ENCODE measurements at regions not wholly inside any gene's neighbourhood (a gene's known extent, or its start where the extent isn't known, plus 50 kb on each side); places are given as distances from the start of the nearest gene placed in this dataset.
"Not testable (repeated sequence)": the region's sequence is repeated elsewhere in the genome, so short reads cannot be mapped to it uniquely, and the experiment has no call there.

DNA sequence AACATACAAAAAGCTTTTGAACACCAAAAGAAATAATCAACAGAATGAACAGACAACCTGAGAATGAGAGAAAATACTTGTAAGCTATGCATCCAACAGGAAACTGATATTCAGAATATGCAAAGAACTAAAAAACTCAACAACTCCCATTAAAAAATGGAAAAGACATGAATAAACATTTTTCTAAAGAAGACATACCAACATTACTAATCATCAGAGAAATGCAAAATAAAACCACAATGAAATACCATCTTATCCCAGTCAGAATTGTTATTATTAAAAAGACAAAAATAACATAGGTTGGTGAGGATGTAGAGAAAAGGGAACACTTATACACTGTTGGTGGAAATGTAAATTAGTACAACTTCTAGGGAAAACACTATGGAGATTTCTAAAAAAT is 1161.9 kb downstream of the PCDH19 start:
- Histone ChIP-seq H3K4me3 (ENCODE audit: low read depth, low read length) (no peak overlapping the region), H3K9me3 (ENCODE audit: control insufficient read depth, insufficient read depth, low read depth, low read length) (no peaks in the 10 kb centered on the region; the same call in 1 of the 2 replicates), H3K27ac (ENCODE audit: extremely low read depth, low read depth, low read length) (no peak overlapping the region), H3K36me3 (ENCODE audit: control insufficient read depth in 2 of 2, insufficient read depth in 1 of 2, low read length in 2 of 2) (no peaks in the 10 kb centered on the region), H3K4me1 (ENCODE audit: control insufficient read depth, insufficient read depth, low read length) (no peaks in the 10 kb centered on the region)
- POLR2A ChIA-PET, result no interaction called here
- no peak for TF ChIP-seq ZNF514 (tag by site-specific recombination; IDR thresholded peaks at IDR 0.05)
- TF ChIP-seq ZNF610 (tag by site-specific recombination; IDR thresholded peaks at IDR 0.05; ENCODE audit: borderline replicate concordance), result no peak
- TF ChIP-seq ZNF433 (tag by site-specific recombination; IDR thresholded peaks at IDR 0.05; ENCODE audit: low read depth), result no peak
- no peak for TF ChIP-seq ZNF112 (tag by site-specific recombination; IDR thresholded peaks at IDR 0.05)
- TF ChIP-seq, protein P1, sequence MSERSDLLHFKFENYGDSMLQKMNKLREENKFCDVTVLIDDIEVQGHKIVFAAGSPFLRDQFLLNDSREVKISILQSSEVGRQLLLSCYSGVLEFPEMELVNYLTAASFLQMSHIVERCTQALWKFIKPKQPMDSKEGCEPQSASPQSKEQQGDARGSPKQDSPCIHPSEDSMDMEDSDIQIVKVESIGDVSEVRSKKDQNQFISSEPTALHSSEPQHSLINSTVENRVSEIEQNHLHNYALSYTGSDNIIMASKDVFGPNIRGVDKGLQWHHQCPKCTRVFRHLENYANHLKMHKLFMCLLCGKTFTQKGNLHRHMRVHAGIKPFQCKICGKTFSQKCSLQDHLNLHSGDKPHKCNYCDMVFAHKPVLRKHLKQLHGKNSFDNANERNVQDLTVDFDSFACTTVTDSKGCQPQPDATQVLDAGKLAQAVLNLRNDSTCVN (tag by site-specific recombination; optimal IDR thresholded peaks at IDR 0.05), result no peak
- TF ChIP-seq ZXDB (tag by site-specific recombination; IDR thresholded peaks at IDR 0.05), result no peak
- TF ChIP-seq ZNF629 (tag by site-specific recombination; IDR thresholded peaks at IDR 0.05), result no peak
- TF ChIP-seq ZNF837 (tag by site-specific recombination; IDR thresholded peaks at IDR 0.05), result no peak
- TF ChIP-seq ZNF202 (tag by site-specific recombination; IDR thresholded peaks at IDR 0.05; ENCODE audit: borderline replicate concordance), result no peak
- TF ChIP-seq ZNF184 (tag by site-specific recombination; IDR thresholded peaks at IDR 0.05), result no peak
- no peak for TF ChIP-seq ZNF658 (tag by site-specific recombination; IDR thresholded peaks at IDR 0.05)
- no peak for TF ChIP-seq ZNF211 (tag by site-specific recombination; IDR thresholded peaks at IDR 0.05; ENCODE audit: low read depth)
- no peak for TF ChIP-seq ZNF394 (tag by site-specific recombination; IDR thresholded peaks at IDR 0.05; ENCODE audit: borderline replicate concordance)
- TF ChIP-seq, protein P2, sequence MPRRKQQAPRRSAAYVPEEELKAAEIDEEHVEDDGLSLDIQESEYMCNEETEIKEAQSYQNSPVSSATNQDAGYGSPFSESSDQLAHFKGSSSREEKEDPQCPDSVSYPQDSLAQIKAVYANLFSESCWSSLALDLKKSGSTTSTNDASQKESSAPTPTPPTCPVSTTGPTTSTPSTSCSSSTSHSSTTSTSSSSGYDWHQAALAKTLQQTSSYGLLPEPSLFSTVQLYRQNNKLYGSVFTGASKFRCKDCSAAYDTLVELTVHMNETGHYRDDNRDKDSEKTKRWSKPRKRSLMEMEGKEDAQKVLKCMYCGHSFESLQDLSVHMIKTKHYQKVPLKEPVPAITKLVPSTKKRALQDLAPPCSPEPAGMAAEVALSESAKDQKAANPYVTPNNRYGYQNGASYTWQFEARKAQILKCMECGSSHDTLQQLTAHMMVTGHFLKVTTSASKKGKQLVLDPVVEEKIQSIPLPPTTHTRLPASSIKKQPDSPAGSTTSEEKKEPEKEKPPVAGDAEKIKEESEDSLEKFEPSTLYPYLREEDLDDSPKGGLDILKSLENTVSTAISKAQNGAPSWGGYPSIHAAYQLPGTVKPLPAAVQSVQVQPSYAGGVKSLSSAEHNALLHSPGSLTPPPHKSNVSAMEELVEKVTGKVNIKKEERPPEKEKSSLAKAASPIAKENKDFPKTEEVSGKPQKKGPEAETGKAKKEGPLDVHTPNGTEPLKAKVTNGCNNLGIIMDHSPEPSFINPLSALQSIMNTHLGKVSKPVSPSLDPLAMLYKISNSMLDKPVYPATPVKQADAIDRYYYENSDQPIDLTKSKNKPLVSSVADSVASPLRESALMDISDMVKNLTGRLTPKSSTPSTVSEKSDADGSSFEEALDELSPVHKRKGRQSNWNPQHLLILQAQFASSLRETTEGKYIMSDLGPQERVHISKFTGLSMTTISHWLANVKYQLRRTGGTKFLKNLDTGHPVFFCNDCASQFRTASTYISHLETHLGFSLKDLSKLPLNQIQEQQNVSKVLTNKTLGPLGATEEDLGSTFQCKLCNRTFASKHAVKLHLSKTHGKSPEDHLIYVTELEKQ (tag by site-specific recombination; IDR thresholded peaks at IDR 0.05; ENCODE audit: borderline replicate concordance), result no peak
- no peak for TF ChIP-seq KLF10 (tag by site-specific recombination; IDR thresholded peaks at IDR 0.05)
- TF ChIP-seq, protein P3, sequence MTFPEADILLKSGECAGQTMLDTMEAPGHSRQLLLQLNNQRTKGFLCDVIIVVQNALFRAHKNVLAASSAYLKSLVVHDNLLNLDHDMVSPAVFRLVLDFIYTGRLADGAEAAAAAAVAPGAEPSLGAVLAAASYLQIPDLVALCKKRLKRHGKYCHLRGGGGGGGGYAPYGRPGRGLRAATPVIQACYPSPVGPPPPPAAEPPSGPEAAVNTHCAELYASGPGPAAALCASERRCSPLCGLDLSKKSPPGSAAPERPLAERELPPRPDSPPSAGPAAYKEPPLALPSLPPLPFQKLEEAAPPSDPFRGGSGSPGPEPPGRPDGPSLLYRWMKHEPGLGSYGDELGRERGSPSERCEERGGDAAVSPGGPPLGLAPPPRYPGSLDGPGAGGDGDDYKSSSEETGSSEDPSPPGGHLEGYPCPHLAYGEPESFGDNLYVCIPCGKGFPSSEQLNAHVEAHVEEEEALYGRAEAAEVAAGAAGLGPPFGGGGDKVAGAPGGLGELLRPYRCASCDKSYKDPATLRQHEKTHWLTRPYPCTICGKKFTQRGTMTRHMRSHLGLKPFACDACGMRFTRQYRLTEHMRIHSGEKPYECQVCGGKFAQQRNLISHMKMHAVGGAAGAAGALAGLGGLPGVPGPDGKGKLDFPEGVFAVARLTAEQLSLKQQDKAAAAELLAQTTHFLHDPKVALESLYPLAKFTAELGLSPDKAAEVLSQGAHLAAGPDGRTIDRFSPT (tag by site-specific recombination; IDR thresholded peaks at IDR 0.05), result no peak
- TF ChIP-seq ZNF121 (tag by site-specific recombination; IDR thresholded peaks at IDR 0.05), result no peak
- CTCF ChIA-PET, result interaction anchor here (1.0 kb wide), 1 partner anchor 12 kb away, joined by 6 read pairs; no protein-coding TSS in a partner anchor

DNA sequence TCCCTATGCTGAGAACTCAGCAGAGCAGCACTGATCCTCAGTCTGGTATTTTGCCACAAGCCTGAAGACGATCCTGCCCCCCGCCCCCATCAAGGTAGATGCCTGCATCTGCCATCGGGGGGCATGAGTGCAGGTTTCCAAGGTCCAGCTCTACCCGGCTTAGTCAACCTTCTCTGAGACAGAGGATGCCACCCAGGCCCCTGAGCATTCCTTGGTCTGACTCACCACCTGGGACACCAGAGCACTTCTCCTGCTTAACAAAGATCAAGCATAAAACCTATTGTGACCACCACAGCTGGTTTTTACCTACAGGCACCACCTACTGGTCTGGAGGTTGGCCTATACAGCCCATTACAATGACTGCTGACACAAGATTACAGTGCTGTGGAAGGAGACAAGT is 1168.1 kb downstream of the PCDH19 start:
- Histone ChIP-seq H3K36me3 (ENCODE audit: control insufficient read depth in 2 of 2, insufficient read depth in 1 of 2, low read length in 2 of 2) (no peaks in the 10 kb centered on the region), H3K4me1 (ENCODE audit: control insufficient read depth, insufficient read depth, low read length) (no peaks in the 10 kb centered on the region), H3K27ac (ENCODE audit: extremely low read depth, low read depth, low read length) (no peak overlapping the region), H3K4me3 (ENCODE audit: low read depth, low read length) (no peak overlapping the region), H3K9me3 (ENCODE audit: control insufficient read depth, insufficient read depth, low read depth, low read length) (no peaks in the 10 kb centered on the region)
- ChIA-PET POLR2A (no interaction called here), CTCF (interaction anchor here (0.6 kb wide), 1 partner anchor 868 kb away, joined by 3 read pairs; no protein-coding TSS in a partner anchor)
- no peak for TF ChIP-seq ZNF610 (tag by site-specific recombination; IDR thresholded peaks at IDR 0.05; ENCODE audit: borderline replicate concordance)
- TF ChIP-seq, protein P4, sequence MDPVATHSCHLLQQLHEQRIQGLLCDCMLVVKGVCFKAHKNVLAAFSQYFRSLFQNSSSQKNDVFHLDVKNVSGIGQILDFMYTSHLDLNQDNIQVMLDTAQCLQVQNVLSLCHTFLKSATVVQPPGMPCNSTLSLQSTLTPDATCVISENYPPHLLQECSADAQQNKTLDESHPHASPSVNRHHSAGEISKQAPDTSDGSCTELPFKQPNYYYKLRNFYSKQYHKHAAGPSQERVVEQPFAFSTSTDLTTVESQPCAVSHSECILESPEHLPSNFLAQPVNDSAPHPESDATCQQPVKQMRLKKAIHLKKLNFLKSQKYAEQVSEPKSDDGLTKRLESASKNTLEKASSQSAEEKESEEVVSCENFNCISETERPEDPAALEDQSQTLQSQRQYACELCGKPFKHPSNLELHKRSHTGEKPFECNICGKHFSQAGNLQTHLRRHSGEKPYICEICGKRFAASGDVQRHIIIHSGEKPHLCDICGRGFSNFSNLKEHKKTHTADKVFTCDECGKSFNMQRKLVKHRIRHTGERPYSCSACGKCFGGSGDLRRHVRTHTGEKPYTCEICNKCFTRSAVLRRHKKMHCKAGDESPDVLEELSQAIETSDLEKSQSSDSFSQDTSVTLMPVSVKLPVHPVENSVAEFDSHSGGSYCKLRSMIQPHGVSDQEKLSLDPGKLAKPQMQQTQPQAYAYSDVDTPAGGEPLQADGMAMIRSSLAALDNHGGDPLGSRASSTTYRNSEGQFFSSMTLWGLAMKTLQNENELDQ (tag by site-specific recombination; IDR thresholded peaks at IDR 0.05; ENCODE audit: low read depth), result no peak

DNA sequence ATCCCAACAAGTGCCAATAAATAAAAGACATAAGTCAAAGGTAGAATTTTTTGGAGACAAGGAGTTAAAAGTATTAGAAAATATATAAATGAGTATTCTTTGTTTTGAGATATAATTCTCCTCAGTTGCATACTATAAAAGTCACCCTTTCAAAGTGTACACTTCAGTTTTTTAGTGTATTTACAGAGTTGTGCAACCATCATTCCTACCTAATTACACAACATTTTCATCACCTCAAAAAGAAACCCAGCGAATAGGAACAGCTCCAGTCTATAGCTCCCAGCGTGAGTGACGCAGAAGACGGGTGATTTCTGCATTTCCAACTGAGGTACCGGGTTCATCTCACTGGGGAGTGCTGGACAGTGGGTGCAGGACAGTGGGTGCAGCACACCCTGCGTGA is 1175.7 kb downstream of the PCDH19 start:
- H3K9me3 ChIP-seq (ENCODE audit: control insufficient read depth, insufficient read depth, low read depth, low read length); H3K27ac ChIP-seq (ENCODE audit: extremely low read depth, low read depth, low read length); POLR2A ChIA-PET; CTCF ChIA-PET; H3K4me1 ChIP-seq (ENCODE audit: control insufficient read depth, insufficient read depth, low read length); H3K4me3 ChIP-seq (ENCODE audit: low read depth, low read length); H3K36me3 ChIP-seq (ENCODE audit: control insufficient read depth in 2 of 2, insufficient read depth in 1 of 2, low read length in 2 of 2): not testable (repeated sequence)

All from HEK293 (cell line).